Endothelial cell of umbilical vein (primary cell): ENCODE measurements at regions not wholly inside any gene's neighbourhood (a gene's known extent, or its start where the extent isn't known, plus 50 kb on each side); places are given as distances from the start of the nearest gene placed in this dataset.

Experiments
- BruUV-seq: library from RNA; stranded (reverse); fragments of 400-500 nt; replicated peaks from 2 replicates; lab custom pipeline; 2021; lab: Mats Ljungman, UMichigan
- CTCF ChIA-PET: fragments of 300-600, 350-600 bp; sonication (Branson Sonifier 250); formaldehyde crosslinking; loops from one replicate; lab custom pipeline; 2021; ENCODE audit warnings: antibody characterized with exemption, inconsistent platforms; lab: Charles Lee
- POLR2A ChIA-PET: fragments of 300-600, 350-600 bp; sonication (Branson Sonifier 250); formaldehyde crosslinking; loops from one replicate; lab custom pipeline; 2021; ENCODE audit warnings: antibody characterized with exemption, inconsistent platforms; lab: Charles Lee
- DNase-seq: peaks from one replicate; pipeline ENCODE4 v3.0.0-alpha.2; 2011; ENCODE audit warnings: low read depth, low spot score
- FAIRE-seq: peaks from 2 replicates; lab custom pipeline; 2011; peaks lifted over from hg19 to GRCh38; lab: Jason Lieb, UNC
- H2AFZ ChIP-seq: 2 replicates; pipeline ENCODE4 v1.6.0; 2012; ENCODE audit warnings: low read depth, low read length, control low read depth, inconsistent platforms
- H3K27ac ChIP-seq: 2 replicates; pipeline ENCODE4 v1.5.1; 2011; ENCODE audit warnings: low read depth, mild to moderate bottlenecking, control low read depth, low read length, moderate library complexity; ENCODE audit not compliant: insufficient read depth
- H3K27me3 ChIP-seq, 2 experiments: 2 replicates each; pipeline versions ENCODE4 v1.6.0 to v1.6.1; 2011; ENCODE audit warnings: low read length in 2 of 2, mixed read lengths in 1 of 2; ENCODE audit not compliant: control insufficient read depth in 2 of 2, insufficient read depth in 2 of 2
- H3K36me3 ChIP-seq, 2 experiments: 2 replicates in 1 of 2; 3 replicates in 1 of 2; pipeline ENCODE4 v1.5.1; 2011; ENCODE audit warnings: low read length in 2 of 2, mild to moderate bottlenecking in 1 of 2, moderate library complexity in 1 of 2; ENCODE audit not compliant: control insufficient read depth in 2 of 2, insufficient read depth in 2 of 2; ENCODE audit errors: extremely low read depth in 1 of 2
- H3K4me1 ChIP-seq: 3 replicates; pipeline ENCODE4 v1.5.1; 2011; ENCODE audit warnings: mild to moderate bottlenecking, low read length; ENCODE audit not compliant: control insufficient read depth, insufficient read depth; ENCODE audit errors: extremely low read depth
- H3K4me2 ChIP-seq: 2 replicates; pipeline ENCODE4 v1.6.1; 2011; ENCODE audit warnings: low read length, control low read depth, mixed read lengths; ENCODE audit not compliant: insufficient read depth
- H3K4me3 ChIP-seq, 3 experiments: fragments of 200-600 bp in 1 of 3; sonication (generic), shearing (Covaris generic) in 1 of 3; replicated peaks in 1 of 3; 2 replicates each; pipeline ENCODE4 v1.5.1; 2011 to 2016; ENCODE audit warnings: control low read depth in 3 of 3, low read length in 3 of 3, mild to moderate bottlenecking in 2 of 3, inconsistent platforms in 1 of 3, low read depth in 1 of 3, moderate library complexity in 1 of 3; ENCODE audit not compliant: insufficient read depth in 1 of 3
- H3K79me2 ChIP-seq: 2 replicates; pipeline ENCODE4 v1.6.0; 2012; ENCODE audit warnings: low read length, inconsistent platforms; ENCODE audit not compliant: control insufficient read depth, insufficient read depth
- H3K9ac ChIP-seq: replicated peaks from 2 replicates; pipeline ENCODE3; 2011; ENCODE audit warnings: low read length, control low read depth; ENCODE audit not compliant: insufficient read depth; ENCODE audit errors: extremely low read depth
- H3K9me1 ChIP-seq: replicated peaks from 3 replicates; pipeline ENCODE4 v1.6.0; 2011; ENCODE audit warnings: mild to moderate bottlenecking, low read length; ENCODE audit not compliant: control insufficient read depth, insufficient read depth; ENCODE audit errors: extremely low read depth
- H3K9me3 ChIP-seq: replicated peaks from 2 replicates; pipeline ENCODE4 v1.5.1; 2012; ENCODE audit warnings: low read length, inconsistent platforms; ENCODE audit not compliant: control insufficient read depth, insufficient read depth
- H4K20me1 ChIP-seq: replicated peaks from 2 replicates; pipeline ENCODE3; 2011; ENCODE audit warnings: mild to moderate bottlenecking, low read length; ENCODE audit not compliant: control insufficient read depth, insufficient read depth; ENCODE audit errors: extremely low read depth
- EZH2 ChIP-seq: IDR thresholded peaks from 2 replicates; pipeline ENCODE4 v1.6.1; 2012; ENCODE audit warnings: borderline replicate concordance, low read depth, mild to moderate bottlenecking, moderate library complexity, low read length, inconsistent platforms; ENCODE audit not compliant: severe bottlenecking
- FOS ChIP-seq: IDR thresholded peaks from 2 replicates; pipeline ENCODE4 v1.6.1; 2011; ENCODE audit warnings: mild to moderate bottlenecking, low read length, moderate library complexity, borderline replicate concordance; ENCODE audit not compliant: insufficient read depth
- JUN ChIP-seq: IDR thresholded peaks from 2 replicates; pipeline ENCODE4 v1.6.1; 2011; ENCODE audit warnings: borderline replicate concordance, low read depth; ENCODE audit not compliant: insufficient read length, insufficient read depth
- MAX ChIP-seq: IDR thresholded peaks from 2 replicates; pipeline ENCODE4 v1.6.1; 2011; ENCODE audit not compliant: insufficient read depth, insufficient read length
- MYC ChIP-seq: IDR thresholded peaks from one replicate; pipeline ENCODE4 v1.6.1; 2011; ENCODE audit warnings: mild to moderate bottlenecking, low read depth, low read length
- POLR2A ChIP-seq: IDR thresholded peaks from 2 replicates; pipeline ENCODE4 v1.6.1; 2012; ENCODE audit warnings: low read depth, mild to moderate bottlenecking, control low read depth, low read length
- POLR2AphosphoS5 ChIP-seq: IDR thresholded peaks from 2 replicates; pipeline ENCODE4 v1.6.1; 2012; ENCODE audit warnings: low read depth, mild to moderate bottlenecking, control low read depth, low read length, moderate library complexity; ENCODE audit not compliant: insufficient read depth
- dilution Hi-C: fragments of 300-500 bp; cut with MboI; formaldehyde crosslinking; loops from one replicate; pipeline ENCODE4 v1.15.0; 2019; ENCODE audit warnings: low sequenced_read_pairs; ENCODE audit not compliant: extremely low pct_ligation_motif_present
- intact Hi-C: fragments of 100-400 bp; cut with micrococcal nuclease; formaldehyde crosslinking; loops from one replicate; pipeline ENCODE4 v1.10.0; 2022
- TF ChIP-seq, protein P1 (sequence below), 2 donors: IDR thresholded peaks; 1 replicate in 1 of 2; 2 replicates in 1 of 2; pipeline ENCODE4 v1.5.1; 2011; ENCODE audit warnings: low read length in 2 of 2, mild to moderate bottlenecking in 2 of 2, moderate library complexity in 2 of 2, control low read depth in 1 of 2, inconsistent platforms in 1 of 2, low read depth in 1 of 2; ENCODE audit not compliant: insufficient read depth in 1 of 2; ENCODE audit errors: extremely low read depth in 1 of 2

DNA sequence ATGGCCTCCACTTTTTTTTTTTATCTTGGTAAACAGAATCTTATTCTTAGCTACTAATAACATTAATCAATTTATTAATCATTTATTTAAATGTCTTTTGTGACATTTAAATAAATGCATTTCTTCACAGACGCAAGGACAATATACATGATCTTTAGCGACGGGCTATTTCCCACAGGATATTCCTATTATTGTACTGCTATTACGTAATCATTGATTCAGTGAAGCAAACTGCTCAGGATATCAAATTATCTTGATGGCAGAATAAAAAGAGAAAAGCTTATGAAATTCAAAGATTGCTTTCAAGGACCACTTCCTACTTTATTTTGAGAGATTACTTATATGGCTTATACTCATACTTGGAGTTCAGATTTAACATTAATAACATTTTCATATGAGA lies 114.1 kb downstream of the FAM9B start:
- no TSS peak for BruUV-seq
- no peaks in the 10 kb centered on the region for H3K36me3 ChIP-seq
- H3K9me3 ChIP-seq: no peaks in the 10 kb centered on the region
- no peaks in the 10 kb centered on the region for H3K79me2 ChIP-seq
- no peak for FAIRE-seq
- no peak overlapping the region for H3K27ac ChIP-seq
- dilution Hi-C loops (no loop called here), intact Hi-C loops (no loop called here)
- H3K9ac ChIP-seq: no peak overlapping the region
- TF ChIP-seq POLR2A: no peak
- no peak for TF ChIP-seq POLR2AphosphoS5
- TF ChIP-seq EZH2: no peak
- TF ChIP-seq JUN: no peak
- no peak for TF ChIP-seq MAX
- TF ChIP-seq, protein P1, sequence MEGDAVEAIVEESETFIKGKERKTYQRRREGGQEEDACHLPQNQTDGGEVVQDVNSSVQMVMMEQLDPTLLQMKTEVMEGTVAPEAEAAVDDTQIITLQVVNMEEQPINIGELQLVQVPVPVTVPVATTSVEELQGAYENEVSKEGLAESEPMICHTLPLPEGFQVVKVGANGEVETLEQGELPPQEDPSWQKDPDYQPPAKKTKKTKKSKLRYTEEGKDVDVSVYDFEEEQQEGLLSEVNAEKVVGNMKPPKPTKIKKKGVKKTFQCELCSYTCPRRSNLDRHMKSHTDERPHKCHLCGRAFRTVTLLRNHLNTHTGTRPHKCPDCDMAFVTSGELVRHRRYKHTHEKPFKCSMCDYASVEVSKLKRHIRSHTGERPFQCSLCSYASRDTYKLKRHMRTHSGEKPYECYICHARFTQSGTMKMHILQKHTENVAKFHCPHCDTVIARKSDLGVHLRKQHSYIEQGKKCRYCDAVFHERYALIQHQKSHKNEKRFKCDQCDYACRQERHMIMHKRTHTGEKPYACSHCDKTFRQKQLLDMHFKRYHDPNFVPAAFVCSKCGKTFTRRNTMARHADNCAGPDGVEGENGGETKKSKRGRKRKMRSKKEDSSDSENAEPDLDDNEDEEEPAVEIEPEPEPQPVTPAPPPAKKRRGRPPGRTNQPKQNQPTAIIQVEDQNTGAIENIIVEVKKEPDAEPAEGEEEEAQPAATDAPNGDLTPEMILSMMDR (IDR thresholded peaks at IDR 0.05; ENCODE audit: extremely low read depth in 1 of 2, insufficient read depth in 1 of 2, low read depth in 1 of 2, low read length in 2 of 2): no peak
- no peak for TF ChIP-seq FOS
- no peak for TF ChIP-seq MYC
- ChIA-PET POLR2A (no interaction called here), CTCF (no interaction called here)
- no peaks in the 10 kb centered on the region for H3K9me1 ChIP-seq
- H2AFZ ChIP-seq: no peak overlapping the region
- H3K4me2 ChIP-seq: no peak overlapping the region
- H3K4me3 ChIP-seq: no peak overlapping the region
- DNase-seq: no peak
- no peaks in the 10 kb centered on the region for H3K27me3 ChIP-seq
- H3K4me1 ChIP-seq: no peaks in the 10 kb centered on the region
- H4K20me1 ChIP-seq: no peaks in the 10 kb centered on the region
